NCI-H82 (cell line): ENCODE measurements at regions not wholly inside any gene's neighbourhood (a gene's known extent, or its start where the extent isn't known, plus 50 kb on each side); places are given as distances from the start of the nearest gene placed in this dataset.
"Not testable (repeated sequence)": the region's sequence is repeated elsewhere in the genome, so short reads cannot be mapped to it uniquely, and the experiment has no call there.

Experiments used
- DNase-seq: peaks from one replicate; lab custom pipeline; 2025; lab: John Stamatoyannopoulos, UW

DNA sequence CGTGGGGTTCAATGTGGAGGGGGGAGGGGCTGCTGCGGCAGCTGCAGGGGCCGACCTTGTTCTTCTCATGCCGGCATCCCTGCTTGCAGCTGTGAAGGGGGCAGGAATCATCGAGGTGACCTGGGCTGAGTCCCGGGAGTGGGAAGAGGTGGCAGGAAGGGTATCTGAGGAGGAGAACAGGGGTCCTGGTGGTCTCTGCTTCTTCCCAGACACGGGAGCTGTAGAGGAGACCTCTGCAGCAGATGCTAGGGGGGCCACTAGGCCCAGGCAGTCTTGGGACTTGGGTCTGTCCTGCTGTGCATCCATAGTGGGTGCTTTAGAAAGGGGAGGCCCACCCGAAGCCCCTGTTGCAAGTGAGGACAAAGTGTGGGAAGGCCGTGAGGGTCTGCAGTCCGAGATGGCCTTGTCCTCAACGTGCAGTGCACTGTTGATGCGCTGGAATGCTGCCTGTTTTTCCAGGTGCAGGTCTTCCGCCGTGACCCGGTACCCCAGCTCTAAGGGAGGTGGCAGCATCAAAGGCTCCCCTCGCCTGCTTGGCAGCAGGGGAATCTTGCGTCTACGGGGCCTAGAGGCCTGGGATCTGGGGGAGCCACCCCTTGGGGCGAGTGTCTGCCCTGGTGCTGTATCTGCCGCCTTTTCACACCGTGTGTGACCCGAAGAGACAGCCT is 1370.0 kb downstream of the CDH12 start:
- DNase-seq: not testable (repeated sequence)

GRCh38 chr5:21482522-21482921 is 1370.6 kb downstream of the CDH12 start:
- not testable (repeated sequence) for DNase-seq

GRCh38 chr5:21481320-21482270 is 1371.5 kb downstream of the CDH12 start:
- not testable (repeated sequence) for DNase-seq

- DNase-seq: not testable (repeated sequence)
These were observed 1373.1 kb downstream of the CDH12 start for GRCh38 chr5:21480054-21480453.

DNA sequence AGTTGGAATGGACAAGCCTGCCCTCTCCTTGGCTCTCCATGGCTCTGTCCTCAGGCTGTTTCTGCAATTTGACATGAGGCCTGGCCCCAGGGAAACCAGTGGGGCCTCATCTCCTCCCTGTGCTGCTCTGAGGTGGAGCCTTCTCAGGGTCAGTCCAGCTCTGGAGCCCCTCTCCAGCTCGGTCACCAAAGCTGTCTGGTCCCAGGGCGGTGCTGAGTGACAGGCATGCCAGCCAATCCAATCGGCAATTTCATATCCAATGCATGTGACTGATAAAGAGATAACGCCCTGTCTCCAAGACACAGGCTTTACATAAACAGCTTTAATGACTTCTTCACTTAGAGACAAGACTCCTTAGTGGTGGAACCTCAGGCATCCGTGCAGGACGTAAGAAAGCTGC is 1379.2 kb downstream of the CDH12 start:
- DNase-seq: not testable (repeated sequence)

- DNase-seq: not testable (repeated sequence)
These were observed 1379.7 kb downstream of the CDH12 start for GRCh38 chr5:21473436-21473835.

DNA sequence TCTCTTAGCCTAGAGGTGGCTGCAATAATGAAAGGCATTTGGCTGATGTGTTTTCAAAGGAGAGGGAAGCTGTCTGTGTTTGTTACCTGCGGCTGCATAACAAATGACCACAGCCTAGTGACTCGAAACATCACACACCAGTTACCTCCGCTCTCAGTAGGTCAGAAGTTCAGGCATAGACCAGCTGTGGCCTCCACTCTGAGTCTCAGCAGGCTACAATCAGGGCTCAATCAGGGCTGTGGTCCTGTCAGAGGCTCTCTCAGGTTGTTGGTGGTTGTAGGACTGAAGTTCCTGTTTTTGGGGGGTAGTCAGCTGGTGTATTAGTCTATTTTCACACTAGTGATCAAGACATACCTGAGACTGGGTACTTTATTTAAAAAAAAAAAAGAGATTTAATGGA is 1381.5 kb downstream of the CDH12 start:
- DNase-seq: not testable (repeated sequence)

- DNase-seq: peak; percentile 26
These were observed 1383.5 kb downstream of the CDH12 start for GRCh38 chr5:21469523-21470101.

DNA sequence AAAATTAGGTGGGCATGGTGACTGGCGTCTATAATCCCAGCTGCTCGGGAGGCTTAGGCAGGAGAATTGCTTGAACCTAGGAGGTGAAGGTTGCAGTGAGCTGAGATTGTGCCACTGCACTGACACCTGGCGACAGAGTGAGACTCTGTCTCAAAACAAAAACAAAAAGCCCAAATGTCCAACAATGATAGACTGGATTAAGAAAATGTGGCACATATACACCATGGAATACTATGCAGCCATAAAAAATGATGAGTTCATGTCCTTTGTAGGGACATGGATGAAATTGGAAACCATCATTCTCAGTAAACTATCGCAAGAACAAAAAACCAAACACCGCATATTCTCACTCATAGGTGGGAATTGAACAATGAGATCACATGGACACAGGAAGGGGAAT is 1385.6 kb downstream of the CDH12 start:
- DNase-seq: not testable (repeated sequence)

DNA sequence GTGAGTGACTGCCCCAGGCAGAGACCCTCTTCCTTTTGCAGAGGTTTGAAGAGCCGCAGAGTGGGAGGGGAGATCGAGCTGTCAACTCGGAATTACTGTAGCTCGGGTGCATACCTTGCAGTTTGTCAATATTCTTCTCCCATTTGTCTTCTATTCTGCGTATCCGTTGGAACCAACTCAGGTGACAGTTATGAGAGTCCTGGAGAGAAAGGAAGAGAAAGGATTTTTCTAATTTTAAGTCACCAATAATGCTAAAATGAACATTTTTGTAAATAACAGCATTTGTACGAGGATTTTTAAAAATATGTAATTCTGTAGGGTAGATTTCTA is 1393.4 kb downstream of the CDH12 start:
- not testable (repeated sequence) for DNase-seq

GRCh38 chr5:21452449-21452848 is 1400.7 kb downstream of the CDH12 start:
- DNase-seq: peak; percentile 14

- DNase-seq: no peak
These were observed 1420.5 kb downstream of the CDH12 start for GRCh38 chr5:21432646-21433045.

DNA sequence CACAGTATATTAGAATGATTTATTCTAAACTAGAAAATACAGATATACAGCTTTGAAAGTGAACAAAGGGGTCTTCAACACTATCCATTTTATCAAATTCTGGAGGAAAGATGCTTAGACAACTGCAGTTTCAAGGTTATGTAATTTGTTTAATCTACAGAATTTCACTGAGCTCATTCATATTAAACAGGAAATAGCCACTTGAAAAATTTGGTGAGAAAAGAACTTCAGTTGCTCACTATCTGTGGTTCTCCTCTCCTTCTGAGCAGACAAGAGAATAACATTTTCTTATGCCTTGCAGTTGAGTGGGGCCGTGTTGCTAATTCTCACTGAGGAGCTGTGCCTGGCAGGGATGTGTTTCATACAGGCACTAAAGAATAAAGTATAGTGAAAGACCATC is 1428.2 kb downstream of the CDH12 start:
- DNase-seq: no peak

GRCh38 chr5:21419383-21419782 is 1431.4 kb upstream of the CDH18 start:
- DNase-seq: no peak

DNA sequence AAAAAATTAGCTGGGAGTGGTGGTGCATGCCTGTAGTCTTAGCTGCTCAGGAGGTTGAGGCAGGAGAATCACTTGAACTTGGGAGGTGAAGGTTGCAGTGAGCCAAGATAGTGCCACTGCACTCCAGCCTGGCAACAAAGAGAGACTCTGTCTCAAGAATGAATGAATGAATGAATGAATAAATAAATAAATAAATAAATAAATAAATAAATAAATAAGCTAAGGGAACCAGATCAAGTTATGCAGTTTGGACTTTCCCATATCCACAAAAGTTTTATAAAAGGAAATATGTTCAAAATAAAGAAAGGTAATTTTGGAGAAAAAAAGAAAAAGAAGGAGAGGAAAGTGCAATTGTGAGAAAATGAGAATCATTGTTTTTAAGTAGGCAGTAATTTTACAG is 1414.1 kb upstream of the CDH18 start:
- not testable (repeated sequence) for DNase-seq

- no peak for DNase-seq
These were observed 1410.5 kb upstream of the CDH18 start for GRCh38 chr5:21398511-21398910.

- DNase-seq: no peak
These were observed 1409.7 kb upstream of the CDH18 start for GRCh38 chr5:21397693-21398092.

DNA sequence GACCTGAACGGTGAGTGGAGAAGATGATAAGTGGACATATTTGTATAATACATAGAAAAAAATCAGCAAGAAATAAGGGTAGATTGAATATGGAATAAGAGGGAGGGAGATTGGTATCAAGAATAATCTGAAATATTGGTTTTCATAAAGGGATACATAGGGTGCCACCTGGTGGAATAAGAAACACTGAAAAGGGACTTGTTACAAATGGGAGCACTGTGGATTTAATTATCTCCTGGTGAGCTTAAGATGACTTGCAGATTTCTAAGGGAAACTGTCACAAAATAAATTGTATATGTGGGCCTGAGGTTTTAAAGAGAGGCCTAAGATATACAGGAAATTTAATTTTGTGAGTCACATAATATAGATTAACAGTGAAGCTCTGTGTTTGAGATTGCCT is 1403.5 kb upstream of the CDH18 start:
- DNase-seq: peak; percentile 69

- DNase-seq: not testable (repeated sequence)
These were observed 1372.8 kb upstream of the CDH18 start for GRCh38 chr5:21360754-21361153.

GRCh38 chr5:21341948-21342261 is 1353.9 kb upstream of the CDH18 start:
- DNase-seq: not testable (repeated sequence)

GRCh38 chr5:21341203-21341947 is 1353.4 kb upstream of the CDH18 start:
- DNase-seq: not testable (repeated sequence)

DNA sequence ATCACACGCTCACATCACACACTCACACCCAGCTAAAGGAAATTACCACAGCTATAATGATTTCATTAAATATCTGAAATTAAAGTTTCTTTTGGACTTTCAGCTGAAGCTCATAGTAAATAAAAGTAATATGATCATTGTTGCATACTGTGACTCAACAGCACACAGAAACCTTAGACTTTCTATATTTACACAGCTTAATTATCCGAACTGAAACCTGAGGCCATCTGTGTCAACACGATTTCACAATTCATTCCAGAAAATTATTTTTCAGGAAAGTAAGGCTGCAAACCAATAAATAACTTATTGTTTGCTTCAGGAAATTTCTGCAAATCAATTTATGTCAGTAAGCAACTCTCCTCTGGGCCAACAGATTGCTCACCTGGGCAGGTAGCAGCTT is 1352.2 kb upstream of the CDH18 start:
- DNase-seq: not testable (repeated sequence)
